ENCODE measurements at regions not wholly inside any gene's neighbourhood (a gene's known extent, or its start where the extent isn't known, plus 50 kb on each side); places are given as distances from the start of the nearest gene placed in this dataset.

GRCh38 chr20:47863315-47863965, 78.2 kb upstream of the SULF2 start:
- TF ChIP-seq, protein P1, sequence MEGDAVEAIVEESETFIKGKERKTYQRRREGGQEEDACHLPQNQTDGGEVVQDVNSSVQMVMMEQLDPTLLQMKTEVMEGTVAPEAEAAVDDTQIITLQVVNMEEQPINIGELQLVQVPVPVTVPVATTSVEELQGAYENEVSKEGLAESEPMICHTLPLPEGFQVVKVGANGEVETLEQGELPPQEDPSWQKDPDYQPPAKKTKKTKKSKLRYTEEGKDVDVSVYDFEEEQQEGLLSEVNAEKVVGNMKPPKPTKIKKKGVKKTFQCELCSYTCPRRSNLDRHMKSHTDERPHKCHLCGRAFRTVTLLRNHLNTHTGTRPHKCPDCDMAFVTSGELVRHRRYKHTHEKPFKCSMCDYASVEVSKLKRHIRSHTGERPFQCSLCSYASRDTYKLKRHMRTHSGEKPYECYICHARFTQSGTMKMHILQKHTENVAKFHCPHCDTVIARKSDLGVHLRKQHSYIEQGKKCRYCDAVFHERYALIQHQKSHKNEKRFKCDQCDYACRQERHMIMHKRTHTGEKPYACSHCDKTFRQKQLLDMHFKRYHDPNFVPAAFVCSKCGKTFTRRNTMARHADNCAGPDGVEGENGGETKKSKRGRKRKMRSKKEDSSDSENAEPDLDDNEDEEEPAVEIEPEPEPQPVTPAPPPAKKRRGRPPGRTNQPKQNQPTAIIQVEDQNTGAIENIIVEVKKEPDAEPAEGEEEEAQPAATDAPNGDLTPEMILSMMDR (IDR thresholded peaks at IDR 0.05) = no peak
- TF ChIP-seq POLR2A (IDR thresholded peaks at IDR 0.05; ENCODE audit: low read depth) = no peak
- no peak for TF ChIP-seq POLR2AphosphoS5 (IDR thresholded peaks at IDR 0.05)
